GM12878 (cell line): ENCODE measurements at regions not wholly inside any gene's neighbourhood (a gene's known extent, or its start where the extent isn't known, plus 50 kb on each side); places are given as distances from the start of the nearest gene placed in this dataset.
A peak's percentile ranks its signal among the peaks of the same experiment; 100 is the strongest.

Experiments used
- BACH1 ChIP-seq: fragments of 450-650 bp; IDR thresholded peaks from 2 replicates; pipeline ENCODE4 v1.6.1; 2017; ENCODE audit warnings: mild to moderate bottlenecking, borderline replicate concordance
- BCL11A ChIP-seq: IDR thresholded peaks from 2 replicates; pipeline ENCODE4 v1.6.1; 2011; ENCODE audit warnings: low read depth, low read length
- BCL3 ChIP-seq: IDR thresholded peaks from 2 replicates; pipeline ENCODE4 v1.6.1; 2011; ENCODE audit warnings: borderline replicate concordance, low read depth, mild to moderate bottlenecking, moderate library complexity, low read length; ENCODE audit not compliant: insufficient read depth, poor library complexity, severe bottlenecking
- BMI1 ChIP-seq: fragments of 450-650 bp; IDR thresholded peaks from 2 replicates; pipeline ENCODE4 v1.6.1; 2016; ENCODE audit warnings: mild to moderate bottlenecking, moderate library complexity, borderline replicate concordance
- CBFB ChIP-seq: IDR thresholded peaks from 2 replicates; pipeline ENCODE4 v1.6.1; 2016; ENCODE audit warnings: antibody characterized with exemption, low read depth
- CREM ChIP-seq: IDR thresholded peaks from 2 replicates; pipeline ENCODE4 v1.6.1; 2014; ENCODE audit warnings: antibody characterized with exemption, low read depth
- EGR1 ChIP-seq, 2 experiments: IDR thresholded peaks; 1 replicate in 1 of 2; 2 replicates in 1 of 2; pipeline ENCODE4 v1.6.1; 2011 to 2012; ENCODE audit warnings: low read depth in 2 of 2, low read length in 2 of 2, borderline replicate concordance in 1 of 2, mild to moderate bottlenecking in 1 of 2, moderate library complexity in 1 of 2
- EZH2 ChIP-seq: IDR thresholded peaks from 2 replicates; pipeline ENCODE4 v1.6.1; 2012; ENCODE audit warnings: low read depth, mild to moderate bottlenecking, control low read depth, inconsistent platforms, low read length, borderline replicate concordance; ENCODE audit not compliant: control insufficient read depth
- GATAD2B ChIP-seq: fragments of 450-650 bp; conservative IDR thresholded peaks from 2 replicates; pipeline ENCODE4 v1.6.1; 2017; ENCODE audit warnings: low read depth, mild to moderate bottlenecking, moderate library complexity
- HDGF ChIP-seq: fragments of 450-650 bp; IDR thresholded peaks from 2 replicates; pipeline ENCODE4 v1.6.1; 2016; ENCODE audit warnings: antibody characterized with exemption
- IKZF1 ChIP-seq: fragments of 450-650 bp; conservative IDR thresholded peaks from 2 replicates; pipeline ENCODE4 v1.6.1; 2017; ENCODE audit warnings: antibody characterized with exemption, mild to moderate bottlenecking
- IRF3 ChIP-seq: fragments of 450-650 bp; IDR thresholded peaks from 2 replicates; pipeline ENCODE4 v1.6.1; 2014; ENCODE audit warnings: mild to moderate bottlenecking
- IRF4 ChIP-seq: IDR thresholded peaks from 2 replicates; pipeline ENCODE4 v1.6.1; 2011; ENCODE audit warnings: low read depth, low read length
- KAT2A ChIP-seq: conservative IDR thresholded peaks from 2 replicates; pipeline ENCODE4 v1.6.1; 2011; ENCODE audit warnings: low read depth, low read length; ENCODE audit not compliant: control insufficient read depth
- MTA2 ChIP-seq: fragments of 450-650 bp; IDR thresholded peaks from 2 replicates; pipeline ENCODE4 v1.6.1; 2016; ENCODE audit warnings: low read depth, mild to moderate bottlenecking, moderate library complexity
- MYB ChIP-seq: fragments of 150-350 bp; IDR thresholded peaks from 2 replicates; pipeline ENCODE4 v1.6.1; 2014; ENCODE audit warnings: mild to moderate bottlenecking, low read depth, low read length, borderline replicate concordance
- MYC ChIP-seq: IDR thresholded peaks from 2 replicates; pipeline ENCODE4 v1.6.1; 2011; ENCODE audit warnings: mild to moderate bottlenecking, low read length, moderate library complexity, inconsistent platforms; ENCODE audit not compliant: insufficient read depth, insufficient replicate concordance, insufficient read length, severe bottlenecking
- NFIC ChIP-seq: IDR thresholded peaks from 2 replicates; pipeline ENCODE4 v1.6.1; 2012; ENCODE audit warnings: low read depth, mild to moderate bottlenecking, inconsistent platforms, low read length, moderate library complexity
- NR2F1 ChIP-seq: fragments of 450-650 bp; conservative IDR thresholded peaks from 2 replicates; pipeline ENCODE4 v1.6.1; 2017; ENCODE audit warnings: mild to moderate bottlenecking
- PKNOX1 ChIP-seq: fragments of 450-650 bp; IDR thresholded peaks from 2 replicates; pipeline ENCODE4 v1.6.1; 2016; ENCODE audit warnings: mild to moderate bottlenecking
- POLR2AphosphoS5 ChIP-seq: IDR thresholded peaks from 2 replicates; pipeline ENCODE4 v1.6.1; 2011; ENCODE audit warnings: mild to moderate bottlenecking, low read length, inconsistent platforms
- RUNX3 ChIP-seq: IDR thresholded peaks from 2 replicates; pipeline ENCODE4 v1.6.1; 2012; ENCODE audit warnings: low read length, inconsistent platforms
- SIN3A ChIP-seq: IDR thresholded peaks from 2 replicates; pipeline ENCODE4 v1.6.1; 2012; ENCODE audit warnings: low read depth, low read length, improper control_type of control experiment
- SMAD1 ChIP-seq: fragments of 450-650 bp; IDR thresholded peaks from 2 replicates; pipeline ENCODE4 v1.6.1; 2018; ENCODE audit warnings: mild to moderate bottlenecking, low read depth; ENCODE audit not compliant: partially characterized antibody
- SP1 ChIP-seq: IDR thresholded peaks from one replicate; pipeline ENCODE4 v1.6.1; 2011; ENCODE audit warnings: low read depth, low read length
- USF1 ChIP-seq: IDR thresholded peaks from 2 replicates; pipeline ENCODE4 v1.6.1; 2011; ENCODE audit warnings: borderline replicate concordance, low read depth, mild to moderate bottlenecking, moderate library complexity, mixed read lengths, low read length; ENCODE audit not compliant: insufficient read depth; ENCODE audit errors: extremely low read length
- USF2 ChIP-seq: IDR thresholded peaks from 2 replicates; pipeline ENCODE4 v1.6.1; 2011; ENCODE audit warnings: low read depth, low read length, improper control_type of control experiment, borderline replicate concordance
- YBX1 ChIP-seq: fragments of 450-650 bp; IDR thresholded peaks from 2 replicates; pipeline ENCODE4 v1.6.1; 2016; ENCODE audit warnings: antibody characterized with exemption

- no peak for TF ChIP-seq IRF3
- TF ChIP-seq YBX1: no peak
- TF ChIP-seq SIN3A: no peak
- TF ChIP-seq GATAD2B: peak; percentile 17; the same call in 1 of the 2 replicates
- no peak for TF ChIP-seq BCL3
- no peak for TF ChIP-seq SMAD1
- no peak for TF ChIP-seq BMI1
- TF ChIP-seq CBFB: no peak
- no peak for TF ChIP-seq MYC
- peak; percentile 44 for TF ChIP-seq CREM
- TF ChIP-seq RUNX3: peak; percentile 58
- no peak for TF ChIP-seq IRF4
- no peak for TF ChIP-seq USF2
- no peak for TF ChIP-seq EGR1 (IDR thresholded peaks at IDR 0.05; ENCODE audit: borderline replicate concordance in 1 of 2, low read depth in 2 of 2, low read length in 2 of 2)
- TF ChIP-seq MTA2: no peak
- no peak for TF ChIP-seq KAT2A
- TF ChIP-seq EZH2: no peak
- peak; percentile 51; the same call in 1 of the 2 replicates for TF ChIP-seq NR2F1
- no peak for TF ChIP-seq HDGF
- no peak for TF ChIP-seq MYB
- no peak for TF ChIP-seq BCL11A
- TF ChIP-seq PKNOX1: no peak
- TF ChIP-seq IKZF1: no peak; the same call in 1 of the 2 replicates
- TF ChIP-seq SP1: no peak
- no peak for TF ChIP-seq BACH1
- TF ChIP-seq USF1: no peak
- 0 out of 2 replicates have a peak, but pooled peaks have one; percentile 8 for TF ChIP-seq POLR2AphosphoS5
- peak; percentile 31; the same call in 1 of the 2 replicates for TF ChIP-seq NFIC
- TF ChIP-seq, all 136 proteins: peak for 12
These were observed 160.5 kb upstream of the GRK3 start (continued) for GRCh38 chr22:25403811-25404471.
